PFSK-1 (cell line): ENCODE measurements at regions not wholly inside any gene's neighbourhood (a gene's known extent, or its start where the extent isn't known, plus 50 kb on each side); places are given as distances from the start of the nearest gene placed in this dataset.

Source experiments
- FOXP2 ChIP-seq: optimal IDR thresholded peaks from 2 replicates; pipeline ENCODE3; 2011; ENCODE audit warnings: borderline replicate concordance, control low read depth, inconsistent platforms; ENCODE audit not compliant: insufficient read depth; ENCODE audit errors: extremely low read length, extremely low read depth
- POLR2AphosphoS5 ChIP-seq: IDR thresholded peaks from 2 replicates; pipeline ENCODE4 v1.6.1; 2012; ENCODE audit warnings: low read depth, mild to moderate bottlenecking, control low read depth, low read length, moderate library complexity
- SIN3A ChIP-seq: IDR thresholded peaks from 2 replicates; pipeline ENCODE4 v1.6.1; 2012; ENCODE audit warnings: mild to moderate bottlenecking, low read length, moderate library complexity, borderline replicate concordance; ENCODE audit not compliant: insufficient read depth
- TAF1 ChIP-seq: IDR thresholded peaks from 2 replicates; pipeline ENCODE4 v1.6.1; 2012; ENCODE audit warnings: low read length, control low read depth, borderline replicate concordance; ENCODE audit not compliant: insufficient read depth
- TF ChIP-seq, protein P1 (sequence below), 2 experiments: IDR thresholded peaks; 2 replicates each; pipeline versions ENCODE4 v1.6.1 to v1.8.0; 2011 to 2012; ENCODE audit warnings: low read depth in 2 of 2, low read length in 2 of 2, control low read depth in 1 of 2, inconsistent platforms in 1 of 2, mild to moderate bottlenecking in 1 of 2, moderate library complexity in 1 of 2; ENCODE audit not compliant: insufficient read depth in 1 of 2

DNA sequence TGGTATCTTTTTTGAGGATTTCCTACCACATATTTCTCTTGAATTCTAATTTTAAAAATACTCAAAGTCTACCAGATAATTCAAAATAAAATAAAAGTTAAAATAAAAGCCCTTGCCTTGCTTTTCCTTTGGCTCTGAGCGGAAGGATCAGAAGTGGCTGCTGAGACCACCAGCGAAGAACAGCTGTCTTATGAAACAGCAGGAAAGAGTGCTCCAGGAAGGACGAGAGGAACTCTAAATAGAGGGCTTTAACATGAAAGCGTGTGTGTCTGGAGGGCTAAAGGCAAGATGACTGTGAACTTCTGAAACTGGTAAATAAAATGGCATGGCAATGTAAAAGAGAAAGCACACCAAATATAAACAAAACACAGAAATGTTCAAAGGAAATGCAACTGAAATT is 521.5 kb upstream of the SPRY2 start:
- TF ChIP-seq TAF1 (no peak), POLR2AphosphoS5 (no peak), FOXP2 (no peak), SIN3A (no peak)
- TF ChIP-seq, protein P1, sequence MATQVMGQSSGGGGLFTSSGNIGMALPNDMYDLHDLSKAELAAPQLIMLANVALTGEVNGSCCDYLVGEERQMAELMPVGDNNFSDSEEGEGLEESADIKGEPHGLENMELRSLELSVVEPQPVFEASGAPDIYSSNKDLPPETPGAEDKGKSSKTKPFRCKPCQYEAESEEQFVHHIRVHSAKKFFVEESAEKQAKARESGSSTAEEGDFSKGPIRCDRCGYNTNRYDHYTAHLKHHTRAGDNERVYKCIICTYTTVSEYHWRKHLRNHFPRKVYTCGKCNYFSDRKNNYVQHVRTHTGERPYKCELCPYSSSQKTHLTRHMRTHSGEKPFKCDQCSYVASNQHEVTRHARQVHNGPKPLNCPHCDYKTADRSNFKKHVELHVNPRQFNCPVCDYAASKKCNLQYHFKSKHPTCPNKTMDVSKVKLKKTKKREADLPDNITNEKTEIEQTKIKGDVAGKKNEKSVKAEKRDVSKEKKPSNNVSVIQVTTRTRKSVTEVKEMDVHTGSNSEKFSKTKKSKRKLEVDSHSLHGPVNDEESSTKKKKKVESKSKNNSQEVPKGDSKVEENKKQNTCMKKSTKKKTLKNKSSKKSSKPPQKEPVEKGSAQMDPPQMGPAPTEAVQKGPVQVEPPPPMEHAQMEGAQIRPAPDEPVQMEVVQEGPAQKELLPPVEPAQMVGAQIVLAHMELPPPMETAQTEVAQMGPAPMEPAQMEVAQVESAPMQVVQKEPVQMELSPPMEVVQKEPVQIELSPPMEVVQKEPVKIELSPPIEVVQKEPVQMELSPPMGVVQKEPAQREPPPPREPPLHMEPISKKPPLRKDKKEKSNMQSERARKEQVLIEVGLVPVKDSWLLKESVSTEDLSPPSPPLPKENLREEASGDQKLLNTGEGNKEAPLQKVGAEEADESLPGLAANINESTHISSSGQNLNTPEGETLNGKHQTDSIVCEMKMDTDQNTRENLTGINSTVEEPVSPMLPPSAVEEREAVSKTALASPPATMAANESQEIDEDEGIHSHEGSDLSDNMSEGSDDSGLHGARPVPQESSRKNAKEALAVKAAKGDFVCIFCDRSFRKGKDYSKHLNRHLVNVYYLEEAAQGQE (IDR thresholded peaks at IDR 0.05; ENCODE audit: insufficient read depth in 1 of 2, low read depth in 2 of 2, low read length in 2 of 2) = no peak

DNA sequence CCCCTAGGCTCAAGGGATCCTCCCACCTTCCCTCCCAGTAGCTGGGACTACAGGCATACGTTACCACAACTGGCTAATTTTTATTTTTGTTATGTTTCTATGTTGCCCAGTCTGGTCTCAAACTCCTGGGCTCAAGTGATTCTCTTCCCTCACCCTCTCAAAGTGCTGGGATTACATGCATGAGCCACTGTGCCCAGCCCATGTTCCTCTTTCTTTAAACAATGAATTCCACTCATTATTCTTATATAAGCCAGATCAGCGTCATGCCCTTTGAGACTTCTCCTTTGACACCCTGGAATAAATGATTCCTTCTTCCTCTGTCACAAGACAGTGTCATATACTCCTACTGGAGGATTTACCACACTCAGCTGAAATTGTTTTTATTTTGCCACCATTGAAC is 519.9 kb upstream of the SPRY2 start:
- no peak for TF ChIP-seq POLR2AphosphoS5
- no peak for TF ChIP-seq FOXP2
- TF ChIP-seq TAF1 = no peak
- TF ChIP-seq SIN3A = no peak
- TF ChIP-seq, protein P1 (IDR thresholded peaks at IDR 0.05; ENCODE audit: insufficient read depth in 1 of 2, low read depth in 2 of 2, low read length in 2 of 2) = no peak

DNA sequence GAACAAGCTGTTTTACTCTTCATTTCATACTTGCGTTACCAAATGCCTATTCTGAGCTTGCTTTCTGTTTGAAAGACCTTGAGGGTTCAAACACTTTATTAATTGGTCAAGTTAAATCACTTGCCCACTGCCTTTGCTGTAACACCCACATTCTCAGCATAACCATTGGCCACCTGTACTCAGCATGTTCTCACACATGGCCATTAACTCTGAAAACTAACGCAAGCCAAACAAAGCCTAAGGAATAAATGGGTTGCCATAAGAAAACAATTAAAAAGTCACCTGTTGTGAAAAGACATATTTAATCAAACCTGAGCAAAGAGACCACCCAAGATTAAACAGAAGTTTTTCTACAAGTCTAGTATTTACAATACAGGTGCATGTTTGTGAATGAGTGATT is 517.2 kb upstream of the SPRY2 start:
- TF ChIP-seq TAF1 (no peak), SIN3A (no peak), FOXP2 (no peak), POLR2AphosphoS5 (no peak)
- TF ChIP-seq, protein P1 (IDR thresholded peaks at IDR 0.05; ENCODE audit: insufficient read depth in 1 of 2, low read depth in 2 of 2, low read length in 2 of 2) = no peak

DNA sequence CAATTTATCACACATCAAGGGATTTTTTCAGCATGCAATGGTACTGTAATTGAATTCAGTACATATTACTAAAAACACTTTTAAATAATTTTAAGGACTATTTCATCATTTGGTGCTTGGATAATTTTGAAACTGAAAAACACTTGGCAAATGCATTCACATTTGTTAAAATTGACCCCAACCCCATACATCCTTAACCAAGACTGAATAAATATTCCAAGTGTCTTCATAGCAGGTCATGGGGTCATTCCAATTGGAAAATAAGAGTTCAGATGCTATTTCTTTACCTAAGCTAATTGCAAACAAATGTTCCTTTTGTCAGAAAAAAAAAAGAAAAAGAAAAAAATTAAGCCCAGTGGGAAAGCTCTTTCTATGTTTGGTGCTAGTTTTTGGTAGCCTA is 516.4 kb upstream of the SPRY2 start:
- TF ChIP-seq POLR2AphosphoS5 (no peak), SIN3A (no peak), FOXP2 (no peak), TAF1 (no peak)

DNA sequence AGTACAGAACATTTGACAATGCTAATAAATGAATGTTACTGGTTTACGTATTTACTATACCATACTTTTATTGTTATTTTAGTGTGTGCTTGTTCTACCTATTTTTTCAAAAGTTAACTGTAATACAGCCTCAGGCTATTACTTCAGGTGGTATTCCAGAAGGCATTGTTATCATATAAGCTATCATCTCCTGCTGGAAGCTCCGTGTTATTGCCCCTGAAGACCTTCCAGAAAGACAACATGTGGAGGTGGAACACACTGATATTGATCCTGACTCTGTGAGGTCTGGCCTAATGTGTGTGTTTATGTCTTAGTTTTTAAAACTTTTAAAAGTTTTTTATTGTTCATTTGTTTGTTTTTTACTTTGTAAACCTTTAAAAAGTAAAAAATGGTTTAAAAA is 509.8 kb upstream of the SPRY2 start:
- TF ChIP-seq, protein P1 (IDR thresholded peaks at IDR 0.05; ENCODE audit: insufficient read depth in 1 of 2, low read depth in 2 of 2, low read length in 2 of 2) = no peak
- TF ChIP-seq FOXP2 (no peak), TAF1 (no peak), POLR2AphosphoS5 (no peak), SIN3A (no peak)

DNA sequence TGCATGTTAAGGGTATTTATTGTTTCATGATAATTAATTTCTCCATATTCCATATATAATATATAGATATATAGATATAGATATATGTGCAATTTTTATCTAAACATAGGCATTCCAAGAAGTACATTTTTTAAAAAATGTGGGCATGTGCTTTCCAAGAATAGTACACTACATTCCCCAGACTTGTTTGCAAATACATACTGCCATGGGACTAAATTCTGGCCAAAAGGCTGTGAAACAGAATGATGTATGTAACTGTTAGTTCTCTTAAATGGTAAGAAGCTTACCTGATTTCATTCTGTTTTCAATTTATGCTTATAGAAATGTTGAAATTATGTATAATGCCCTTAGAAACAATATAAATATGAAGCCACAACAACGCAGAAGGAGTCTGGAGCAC is 503.2 kb upstream of the SPRY2 start:
- TF ChIP-seq FOXP2 (no peak), SIN3A (no peak), POLR2AphosphoS5 (no peak), TAF1 (no peak)
- TF ChIP-seq, protein P1 (IDR thresholded peaks at IDR 0.05; ENCODE audit: insufficient read depth in 1 of 2, low read depth in 2 of 2, low read length in 2 of 2) = no peak
